Activated naive CD8-positive, alpha-beta T cell treated with anti-CD3 and anti-CD28 coated beads, Interleukin-2, amount 50 U/mL, for 24 hours (primary cell): ENCODE measurements at regions not wholly inside any gene's neighbourhood (a gene's known extent, or its start where the extent isn't known, plus 50 kb on each side); places are given as distances from the start of the nearest gene placed in this dataset.

Source experiments
- ATAC-seq: fragments of 150-1000 bp; cut with Tn5 transposase; one replicate; pipeline ENCODE4 v1.10.0; 2021
- DNase-seq: peaks from one replicate; pipeline ENCODE4 v3.0.0; 2021
- H3K27ac Mint-ChIP-seq: one replicate; pipeline ENCODE4 v1.8.0; 2021; ENCODE audit warnings: mild to moderate bottlenecking, mixed read lengths
- H3K27me3 Mint-ChIP-seq: one replicate; pipeline ENCODE4 v1.8.0; 2021; ENCODE audit warnings: mixed read lengths
- H3K36me3 Mint-ChIP-seq: one replicate; pipeline ENCODE4 v1.8.0; 2021; ENCODE audit warnings: low read depth, mixed read lengths
- H3K4me1 Mint-ChIP-seq: one replicate; pipeline ENCODE4 v1.8.0; 2021; ENCODE audit warnings: mixed read lengths
- H3K4me3 Mint-ChIP-seq: one replicate; pipeline ENCODE4 v1.8.0; 2021; ENCODE audit warnings: mild to moderate bottlenecking, moderate library complexity, mixed read lengths
- H3K9me3 Mint-ChIP-seq: one replicate; pipeline ENCODE4 v1.8.0; 2021; ENCODE audit warnings: mixed read lengths

- Mint-ChIP-seq H3K27ac (no peak overlapping the region), H3K9me3 (peaks cover 21% of the 10 kb centered on the region), H3K27me3 (no peaks in the 10 kb centered on the region), H3K4me1 (no peaks in the 10 kb centered on the region), H3K36me3 (no peaks in the 10 kb centered on the region), H3K4me3 (no peak overlapping the region)
- ATAC-seq (no peak), DNase-seq (no peak)
Observed at GRCh38 chr2:52539026-52539970, 1228.3 kb upstream of the CHAC2 start.

GRCh38 chr2:52537588-52537987 is 1230.0 kb upstream of the CHAC2 start:
- Mint-ChIP-seq H3K9me3 (peaks cover 12% of the 10 kb centered on the region), H3K4me3 (no peak overlapping the region), H3K27ac (no peak overlapping the region), H3K4me1 (no peaks in the 10 kb centered on the region), H3K27me3 (no peaks in the 10 kb centered on the region), H3K36me3 (no peaks in the 10 kb centered on the region)
- ATAC-seq (no peak), DNase-seq (no peak)

GRCh38 chr2:52536929-52537460 is 1230.6 kb upstream of the CHAC2 start:
- no peaks in the 10 kb centered on the region for H3K36me3 Mint-ChIP-seq
- H3K4me3 Mint-ChIP-seq, result no peak overlapping the region
- ATAC-seq (no peak), DNase-seq (no peak)
- peaks cover 10% of the 10 kb centered on the region for H3K9me3 Mint-ChIP-seq
- no peaks in the 10 kb centered on the region for H3K27me3 Mint-ChIP-seq
- H3K27ac Mint-ChIP-seq, result no peak overlapping the region
- no peaks in the 10 kb centered on the region for H3K4me1 Mint-ChIP-seq

GRCh38 chr2:52532956-52533355 is 1234.6 kb upstream of the CHAC2 start:
- peaks cover 4% of the 10 kb centered on the region for H3K9me3 Mint-ChIP-seq
- H3K4me3 Mint-ChIP-seq, result no peak overlapping the region
- no peaks in the 10 kb centered on the region for H3K27me3 Mint-ChIP-seq
- ATAC-seq (no peak), DNase-seq (no peak)
- no peaks in the 10 kb centered on the region for H3K36me3 Mint-ChIP-seq
- H3K4me1 Mint-ChIP-seq, result no peaks in the 10 kb centered on the region
- no peak overlapping the region for H3K27ac Mint-ChIP-seq

GRCh38 chr2:52526735-52527134 is 1240.9 kb upstream of the CHAC2 start:
- Mint-ChIP-seq H3K27me3 (no peaks in the 10 kb centered on the region), H3K4me1 (no peaks in the 10 kb centered on the region), H3K36me3 (no peaks in the 10 kb centered on the region), H3K9me3 (peaks cover 8% of the 10 kb centered on the region), H3K27ac (no peak overlapping the region), H3K4me3 (no peak overlapping the region)
- ATAC-seq (no peak), DNase-seq (no peak)

- Mint-ChIP-seq H3K9me3 (peaks cover 4% of the 10 kb centered on the region), H3K36me3 (no peaks in the 10 kb centered on the region), H3K27me3 (no peaks in the 10 kb centered on the region), H3K4me3 (no peak overlapping the region), H3K4me1 (no peaks in the 10 kb centered on the region), H3K27ac (no peak overlapping the region)
- ATAC-seq, result no peak
- no peak for DNase-seq
Observed at GRCh38 chr2:52520644-52521043, 1247.0 kb upstream of the CHAC2 start.

GRCh38 chr2:52518678-52519077 is 1248.9 kb upstream of the CHAC2 start:
- Mint-ChIP-seq H3K27me3 (no peaks in the 10 kb centered on the region), H3K4me1 (no peaks in the 10 kb centered on the region), H3K4me3 (no peak overlapping the region), H3K9me3 (peaks cover 4% of the 10 kb centered on the region), H3K36me3 (no peaks in the 10 kb centered on the region), H3K27ac (no peak overlapping the region)
- DNase-seq (no peak), ATAC-seq (no peak)

GRCh38 chr2:52512760-52513159 is 1254.8 kb upstream of the CHAC2 start:
- no peak overlapping the region for H3K27ac Mint-ChIP-seq
- DNase-seq (no peak), ATAC-seq (no peak)
- H3K4me1 Mint-ChIP-seq, result no peaks in the 10 kb centered on the region
- no peak overlapping the region for H3K4me3 Mint-ChIP-seq
- no peaks in the 10 kb centered on the region for H3K36me3 Mint-ChIP-seq
- H3K27me3 Mint-ChIP-seq, result no peaks in the 10 kb centered on the region
- peaks cover 4% of the 10 kb centered on the region for H3K9me3 Mint-ChIP-seq

GRCh38 chr2:52510432-52510831 is 1257.2 kb upstream of the CHAC2 start:
- Mint-ChIP-seq H3K4me3 (no peak overlapping the region), H3K9me3 (peaks cover 17% of the 10 kb centered on the region), H3K27me3 (no peaks in the 10 kb centered on the region), H3K4me1 (no peaks in the 10 kb centered on the region), H3K27ac (no peak overlapping the region), H3K36me3 (no peaks in the 10 kb centered on the region)
- no peak for ATAC-seq
- DNase-seq, result no peak

- H3K4me3 Mint-ChIP-seq, result no peak overlapping the region
- no peak overlapping the region for H3K27ac Mint-ChIP-seq
- no peaks in the 10 kb centered on the region for H3K27me3 Mint-ChIP-seq
- H3K4me1 Mint-ChIP-seq, result no peaks in the 10 kb centered on the region
- DNase-seq (no peak), ATAC-seq (no peak)
- peaks cover 31% of the 10 kb centered on the region for H3K9me3 Mint-ChIP-seq
- no peaks in the 10 kb centered on the region for H3K36me3 Mint-ChIP-seq
Observed at GRCh38 chr2:52502476-52502860, 1265.1 kb upstream of the CHAC2 start.

- no peak for ATAC-seq
- H3K4me3 Mint-ChIP-seq, result no peak overlapping the region
Observed at GRCh38 chr2:52501715-52502475, 1265.7 kb upstream of the CHAC2 start.

GRCh38 chr2:52500561-52500960 is 1267.0 kb upstream of the CHAC2 start:
- Mint-ChIP-seq H3K4me3 (no peak overlapping the region), H3K36me3 (no peaks in the 10 kb centered on the region), H3K9me3 (peaks cover 25% of the 10 kb centered on the region), H3K4me1 (no peaks in the 10 kb centered on the region), H3K27ac (no peak overlapping the region), H3K27me3 (no peaks in the 10 kb centered on the region)
- DNase-seq (no peak), ATAC-seq (no peak)

More at GRCh38 chr2:52501715-52502475, 1265.7 kb upstream of the CHAC2 start:
- H3K9me3 Mint-ChIP-seq, result peaks cover 27% of the 10 kb centered on the region
- no peaks in the 10 kb centered on the region for H3K36me3 Mint-ChIP-seq
- DNase-seq, result no peak
- H3K4me1 Mint-ChIP-seq, result no peaks in the 10 kb centered on the region
- no peaks in the 10 kb centered on the region for H3K27me3 Mint-ChIP-seq
- H3K27ac Mint-ChIP-seq, result no peak overlapping the region

GRCh38 chr2:52498077-52498750 is 1269.4 kb upstream of the CHAC2 start:
- no peak overlapping the region for H3K4me3 Mint-ChIP-seq
- DNase-seq (no peak), ATAC-seq (no peak)
- peaks cover 15% of the 10 kb centered on the region for H3K9me3 Mint-ChIP-seq
- H3K27me3 Mint-ChIP-seq, result no peaks in the 10 kb centered on the region
- no peak overlapping the region for H3K27ac Mint-ChIP-seq
- no peaks in the 10 kb centered on the region for H3K4me1 Mint-ChIP-seq
- no peaks in the 10 kb centered on the region for H3K36me3 Mint-ChIP-seq

- no peak for DNase-seq
- ATAC-seq, result no peak
- Mint-ChIP-seq H3K27me3 (no peaks in the 10 kb centered on the region), H3K36me3 (no peaks in the 10 kb centered on the region), H3K4me1 (no peaks in the 10 kb centered on the region), H3K4me3 (no peak overlapping the region), H3K9me3 (peaks cover 23% of the 10 kb centered on the region), H3K27ac (no peak overlapping the region)
Observed at GRCh38 chr2:52495816-52496215, 1271.8 kb upstream of the CHAC2 start.
